ENCODE measurements at regions not wholly inside any gene's neighbourhood (a gene's known extent, or its start where the extent isn't known, plus 50 kb on each side); places are given as distances from the start of the nearest gene placed in this dataset.

GRCh38 chr13:108419768-108420167 lies 150.2 kb downstream of the TNFSF13B start:
- H3K9me3 ChIP-seq (ENCODE audit: control insufficient read depth, low read depth, low read length) = no peaks in the 10 kb centered on the region
- no peaks in the 10 kb centered on the region for H3K23me2 ChIP-seq (ENCODE audit: insufficient read length, low read depth, low read length, poor library complexity, severe bottlenecking)
- Mint-ChIP-seq H3K4me1 (no peaks in the 10 kb centered on the region), H3K27ac (no peak overlapping the region), H3K36me3 (ENCODE audit: insufficient read depth in 1 of 3, low read depth in 3 of 3) (no peaks in the 10 kb centered on the region), H3K9me3 (peaks cover 0 to 7% of the 10 kb centered on the region in 2 experiments; a peak in 3 of 5 replicates), H3K4me3 (no peak overlapping the region), H3K27me3 (ENCODE audit: low read depth) (no peaks in the 10 kb centered on the region)
- no CpG with 5 or more reads among the region's 6 CpGs for WGBS (ENCODE audit: extremely low coverage, insufficient read length, low lambda C conversion rate)
- no peak overlapping the region for H3K23ac ChIP-seq (ENCODE audit: insufficient read length, low read depth, low read length)
- no peaks in the 10 kb centered on the region for H3K4me1 ChIP-seq (ENCODE audit: insufficient read depth, low read length)
- no peak overlapping the region for H4K91ac ChIP-seq (ENCODE audit: insufficient read length, low read depth, low read length)
- H3K14ac ChIP-seq (ENCODE audit: insufficient read depth, low read length) = no peak overlapping the region
- no peak overlapping the region for H3K56ac ChIP-seq (ENCODE audit: insufficient read length, low read depth, low read length)
- no peaks in the 10 kb centered on the region for H3K79me2 ChIP-seq (ENCODE audit: insufficient read depth, low read length)
- H2BK12ac ChIP-seq (ENCODE audit: insufficient read length, low read depth, low read length) = no peak overlapping the region
- no peak overlapping the region for H4K8ac ChIP-seq (replicated peaks; ENCODE audit: insufficient read length, low read depth, low read length)
- no peak overlapping the region for H2AFZ ChIP-seq (ENCODE audit: low read length)
- H2AK5ac ChIP-seq (ENCODE audit: insufficient read length, low read length) = no peak overlapping the region
- H3K4me2 ChIP-seq (ENCODE audit: insufficient read depth, insufficient read length, low read length) = no peak overlapping the region
- H2BK120ac ChIP-seq (ENCODE audit: low read depth, low read length, poor library complexity, severe bottlenecking) = no peak overlapping the region
- H2BK15ac ChIP-seq (ENCODE audit: low read depth, low read length) = no peak overlapping the region
- H3K27me3 ChIP-seq (ENCODE audit: insufficient read depth, low read length) = no peaks in the 10 kb centered on the region
- H2BK20ac ChIP-seq (ENCODE audit: low read depth, low read length, poor library complexity, severe bottlenecking) = no peak overlapping the region
- TF ChIP-seq CTCF (conservative IDR thresholded peaks at IDR 0.05) = no peak
- no peak for DNase-seq
- H4K5ac ChIP-seq (ENCODE audit: insufficient read length, low read depth, low read length) = no peak overlapping the region
- H3T11ph ChIP-seq (ENCODE audit: low read length) = no peak overlapping the region
- no peak overlapping the region for H3K27ac ChIP-seq (ENCODE audit: insufficient read length, low read depth, low read length)
- H2BK5ac ChIP-seq (ENCODE audit: insufficient read length, low read length) = no peak overlapping the region
- no peaks in the 10 kb centered on the region for H3K79me1 ChIP-seq (ENCODE audit: insufficient read depth, low read depth, low read length, poor library complexity, severe bottlenecking)
- no peaks in the 10 kb centered on the region for H4K20me1 ChIP-seq (ENCODE audit: control insufficient read depth, insufficient read depth, insufficient read length)
- H3K18ac ChIP-seq (ENCODE audit: insufficient read length, low read depth, low read length) = no peak overlapping the region
- H3K4ac ChIP-seq (ENCODE audit: low read depth, low read length) = no peak overlapping the region
- H3K9ac ChIP-seq (ENCODE audit: extremely low read depth, insufficient read length, low read length) = no peak overlapping the region
